ENCODE measurements at regions not wholly inside any gene's neighbourhood (a gene's known extent, or its start where the extent isn't known, plus 50 kb on each side); places are given as distances from the start of the nearest gene placed in this dataset.

GRCh38 chr2:64359892-64360657, 93.9 kb upstream of the LGALSL start:
- peak overlapping the region; percentile 9 for H3K4me3 ChIP-seq (ENCODE audit: low read length)
- H3K27me3 ChIP-seq (ENCODE audit: control insufficient read depth, insufficient read depth, low read length), result no peaks in the 10 kb centered on the region
- H3K9ac ChIP-seq (ENCODE audit: low read length), result peak overlapping the region; percentile 48
- H3K9me3 ChIP-seq (ENCODE audit: control insufficient read depth, low read length), result no peaks in the 10 kb centered on the region
- peaks cover 47% of the 10 kb centered on the region for H3K4me1 ChIP-seq (ENCODE audit: control insufficient read depth, insufficient read depth, low read length)
- no peaks in the 10 kb centered on the region for H3K36me3 ChIP-seq (ENCODE audit: control insufficient read depth, insufficient read depth, low read length)

GRCh38 chr2:64361151-64361938, 92.6 kb upstream of the LGALSL start:
- H3K9ac ChIP-seq (ENCODE audit: low read length), result no peak overlapping the region
- H3K36me3 ChIP-seq (ENCODE audit: control insufficient read depth, insufficient read depth, low read length), result no peaks in the 10 kb centered on the region
- peaks cover 47% of the 10 kb centered on the region for H3K4me1 ChIP-seq (ENCODE audit: control insufficient read depth, insufficient read depth, low read length)
- no peak overlapping the region for H3K4me3 ChIP-seq (ENCODE audit: low read length)
- no peaks in the 10 kb centered on the region for H3K27me3 ChIP-seq (ENCODE audit: control insufficient read depth, insufficient read depth, low read length)
- no peaks in the 10 kb centered on the region for H3K9me3 ChIP-seq (ENCODE audit: control insufficient read depth, low read length)

- H3K9ac ChIP-seq (ENCODE audit: low read length), result no peak overlapping the region
- no peaks in the 10 kb centered on the region for H3K36me3 ChIP-seq (ENCODE audit: control insufficient read depth, insufficient read depth, low read length)
- H3K4me3 ChIP-seq (ENCODE audit: low read length), result no peak overlapping the region
- no peaks in the 10 kb centered on the region for H3K27me3 ChIP-seq (ENCODE audit: control insufficient read depth, insufficient read depth, low read length)
- H3K4me1 ChIP-seq (ENCODE audit: control insufficient read depth, insufficient read depth, low read length), result peaks cover 47% of the 10 kb centered on the region
- H3K9me3 ChIP-seq (ENCODE audit: control insufficient read depth, low read length), result no peaks in the 10 kb centered on the region
These were observed 91.4 kb upstream of the LGALSL start for GRCh38 chr2:64362562-64363026.

- Histone ChIP-seq H3K36me3 (ENCODE audit: control insufficient read depth, insufficient read depth, low read length) (no peaks in the 10 kb centered on the region), H3K9ac (ENCODE audit: low read length) (no peak overlapping the region), H3K4me1 (ENCODE audit: control insufficient read depth, insufficient read depth, low read length) (peaks cover 47% of the 10 kb centered on the region), H3K27me3 (ENCODE audit: control insufficient read depth, insufficient read depth, low read length) (no peaks in the 10 kb centered on the region), H3K4me3 (ENCODE audit: low read length) (no peak overlapping the region), H3K9me3 (ENCODE audit: control insufficient read depth, low read length) (no peaks in the 10 kb centered on the region)
These were observed 90.8 kb upstream of the LGALSL start for GRCh38 chr2:64363140-64363539.

- no peaks in the 10 kb centered on the region for H3K27me3 ChIP-seq (ENCODE audit: control insufficient read depth, insufficient read depth, low read length)
- no peaks in the 10 kb centered on the region for H3K36me3 ChIP-seq (ENCODE audit: control insufficient read depth, insufficient read depth, low read length)
- H3K9me3 ChIP-seq (ENCODE audit: control insufficient read depth, low read length), result no peaks in the 10 kb centered on the region
- peaks cover 45% of the 10 kb centered on the region for H3K4me1 ChIP-seq (ENCODE audit: control insufficient read depth, insufficient read depth, low read length)
- H3K4me3 ChIP-seq (ENCODE audit: low read length), result no peak overlapping the region
- H3K9ac ChIP-seq (ENCODE audit: low read length), result no peak overlapping the region
These were observed 90.1 kb upstream of the LGALSL start for GRCh38 chr2:64363848-64364247.

- no peak overlapping the region for H3K9ac ChIP-seq (ENCODE audit: low read length)
- no peaks in the 10 kb centered on the region for H3K27me3 ChIP-seq (ENCODE audit: control insufficient read depth, insufficient read depth, low read length)
- H3K4me3 ChIP-seq (ENCODE audit: low read length), result no peak overlapping the region
- peaks cover 11% of the 10 kb centered on the region for H3K4me1 ChIP-seq (ENCODE audit: control insufficient read depth, insufficient read depth, low read length)
- H3K9me3 ChIP-seq (ENCODE audit: control insufficient read depth, low read length), result no peaks in the 10 kb centered on the region
- H3K36me3 ChIP-seq (ENCODE audit: control insufficient read depth, insufficient read depth, low read length), result no peaks in the 10 kb centered on the region
These were observed 86.3 kb upstream of the LGALSL start for GRCh38 chr2:64367444-64368232.

GRCh38 chr2:64369706-64370105, 84.3 kb upstream of the LGALSL start:
- Histone ChIP-seq H3K4me3 (ENCODE audit: low read length) (no peak overlapping the region), H3K36me3 (ENCODE audit: control insufficient read depth, insufficient read depth, low read length) (no peaks in the 10 kb centered on the region), H3K9ac (ENCODE audit: low read length) (no peak overlapping the region), H3K27me3 (ENCODE audit: control insufficient read depth, insufficient read depth, low read length) (no peaks in the 10 kb centered on the region), H3K4me1 (ENCODE audit: control insufficient read depth, insufficient read depth, low read length) (no peaks in the 10 kb centered on the region), H3K9me3 (ENCODE audit: control insufficient read depth, low read length) (no peaks in the 10 kb centered on the region)

GRCh38 chr2:64371727-64372126, 82.2 kb upstream of the LGALSL start:
- Histone ChIP-seq H3K9ac (ENCODE audit: low read length) (no peak overlapping the region), H3K36me3 (ENCODE audit: control insufficient read depth, insufficient read depth, low read length) (no peaks in the 10 kb centered on the region), H3K9me3 (ENCODE audit: control insufficient read depth, low read length) (no peaks in the 10 kb centered on the region), H3K4me1 (ENCODE audit: control insufficient read depth, insufficient read depth, low read length) (no peaks in the 10 kb centered on the region), H3K4me3 (ENCODE audit: low read length) (no peak overlapping the region), H3K27me3 (ENCODE audit: control insufficient read depth, insufficient read depth, low read length) (no peaks in the 10 kb centered on the region)

- Histone ChIP-seq H3K4me1 (ENCODE audit: control insufficient read depth, insufficient read depth, low read length) (no peaks in the 10 kb centered on the region), H3K36me3 (ENCODE audit: control insufficient read depth, insufficient read depth, low read length) (no peaks in the 10 kb centered on the region)
These were observed 79.3 kb upstream of the LGALSL start for GRCh38 chr2:64374686-64375085.

GRCh38 chr2:64376926-64377325, 77.0 kb upstream of the LGALSL start:
- Histone ChIP-seq H3K4me3 (ENCODE audit: low read length) (no peak overlapping the region), H3K36me3 (ENCODE audit: control insufficient read depth, insufficient read depth, low read length) (no peaks in the 10 kb centered on the region), H3K9me3 (ENCODE audit: control insufficient read depth, low read length) (no peaks in the 10 kb centered on the region), H3K9ac (ENCODE audit: low read length) (no peak overlapping the region), H3K27me3 (ENCODE audit: control insufficient read depth, insufficient read depth, low read length) (no peaks in the 10 kb centered on the region), H3K4me1 (ENCODE audit: control insufficient read depth, insufficient read depth, low read length) (no peaks in the 10 kb centered on the region)

More at GRCh38 chr2:64374686-64375085, 79.3 kb upstream of the LGALSL start:
- no peaks in the 10 kb centered on the region for H3K27me3 ChIP-seq (ENCODE audit: control insufficient read depth, insufficient read depth, low read length)
- H3K4me3 ChIP-seq (ENCODE audit: low read length), result no peak overlapping the region
- no peak overlapping the region for H3K9ac ChIP-seq (ENCODE audit: low read length)
- no peaks in the 10 kb centered on the region for H3K9me3 ChIP-seq (ENCODE audit: control insufficient read depth, low read length)

- Histone ChIP-seq H3K9ac (ENCODE audit: low read length) (no peak overlapping the region), H3K27me3 (ENCODE audit: control insufficient read depth, insufficient read depth, low read length) (no peaks in the 10 kb centered on the region), H3K9me3 (ENCODE audit: control insufficient read depth, low read length) (no peaks in the 10 kb centered on the region), H3K4me3 (ENCODE audit: low read length) (no peak overlapping the region), H3K36me3 (ENCODE audit: control insufficient read depth, insufficient read depth, low read length) (no peaks in the 10 kb centered on the region), H3K4me1 (ENCODE audit: control insufficient read depth, insufficient read depth, low read length) (no peaks in the 10 kb centered on the region)
These were observed 74.8 kb upstream of the LGALSL start for GRCh38 chr2:64379186-64379585.

Data from mucosa of stomach (tissue), 1 donor.